ENCODE measurements at regions not wholly inside any gene's neighbourhood (a gene's known extent, or its start where the extent isn't known, plus 50 kb on each side); places are given as distances from the start of the nearest gene placed in this dataset.

DNA sequence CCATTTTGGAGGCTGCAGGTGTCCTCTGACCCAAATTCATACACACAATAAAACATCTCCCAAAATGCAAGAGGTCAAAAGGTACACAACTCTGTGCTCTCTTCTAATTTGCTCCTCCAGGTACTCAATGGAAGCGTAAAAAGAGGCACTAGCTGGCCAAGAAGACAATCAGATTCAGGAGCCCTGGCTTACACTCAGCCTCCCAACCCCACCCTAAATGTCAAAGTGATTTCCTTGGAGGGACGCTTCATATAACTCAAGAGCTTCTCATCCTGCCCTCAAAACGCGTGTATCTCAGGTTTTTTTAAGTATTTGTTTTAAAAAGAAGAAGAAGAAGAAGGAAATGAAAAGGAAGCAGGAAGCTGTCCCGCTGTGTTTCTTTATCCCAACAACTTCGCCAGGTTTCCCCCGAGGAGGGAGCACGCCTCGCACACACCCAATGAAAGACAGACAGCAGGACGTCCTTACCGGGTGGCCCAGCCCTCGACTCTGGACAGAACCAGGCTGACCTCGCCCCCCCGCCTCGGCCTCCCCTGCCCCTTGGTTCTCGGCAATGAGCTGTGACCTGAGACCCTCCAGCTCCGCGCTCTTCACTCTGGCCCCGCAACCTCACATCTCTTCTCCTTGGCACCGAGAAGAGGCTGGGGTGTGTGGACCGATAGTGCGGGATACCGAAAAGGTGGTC lies 620.7 kb upstream of the ZNF385D start (continued):
- TF ChIP-seq, protein P1, sequence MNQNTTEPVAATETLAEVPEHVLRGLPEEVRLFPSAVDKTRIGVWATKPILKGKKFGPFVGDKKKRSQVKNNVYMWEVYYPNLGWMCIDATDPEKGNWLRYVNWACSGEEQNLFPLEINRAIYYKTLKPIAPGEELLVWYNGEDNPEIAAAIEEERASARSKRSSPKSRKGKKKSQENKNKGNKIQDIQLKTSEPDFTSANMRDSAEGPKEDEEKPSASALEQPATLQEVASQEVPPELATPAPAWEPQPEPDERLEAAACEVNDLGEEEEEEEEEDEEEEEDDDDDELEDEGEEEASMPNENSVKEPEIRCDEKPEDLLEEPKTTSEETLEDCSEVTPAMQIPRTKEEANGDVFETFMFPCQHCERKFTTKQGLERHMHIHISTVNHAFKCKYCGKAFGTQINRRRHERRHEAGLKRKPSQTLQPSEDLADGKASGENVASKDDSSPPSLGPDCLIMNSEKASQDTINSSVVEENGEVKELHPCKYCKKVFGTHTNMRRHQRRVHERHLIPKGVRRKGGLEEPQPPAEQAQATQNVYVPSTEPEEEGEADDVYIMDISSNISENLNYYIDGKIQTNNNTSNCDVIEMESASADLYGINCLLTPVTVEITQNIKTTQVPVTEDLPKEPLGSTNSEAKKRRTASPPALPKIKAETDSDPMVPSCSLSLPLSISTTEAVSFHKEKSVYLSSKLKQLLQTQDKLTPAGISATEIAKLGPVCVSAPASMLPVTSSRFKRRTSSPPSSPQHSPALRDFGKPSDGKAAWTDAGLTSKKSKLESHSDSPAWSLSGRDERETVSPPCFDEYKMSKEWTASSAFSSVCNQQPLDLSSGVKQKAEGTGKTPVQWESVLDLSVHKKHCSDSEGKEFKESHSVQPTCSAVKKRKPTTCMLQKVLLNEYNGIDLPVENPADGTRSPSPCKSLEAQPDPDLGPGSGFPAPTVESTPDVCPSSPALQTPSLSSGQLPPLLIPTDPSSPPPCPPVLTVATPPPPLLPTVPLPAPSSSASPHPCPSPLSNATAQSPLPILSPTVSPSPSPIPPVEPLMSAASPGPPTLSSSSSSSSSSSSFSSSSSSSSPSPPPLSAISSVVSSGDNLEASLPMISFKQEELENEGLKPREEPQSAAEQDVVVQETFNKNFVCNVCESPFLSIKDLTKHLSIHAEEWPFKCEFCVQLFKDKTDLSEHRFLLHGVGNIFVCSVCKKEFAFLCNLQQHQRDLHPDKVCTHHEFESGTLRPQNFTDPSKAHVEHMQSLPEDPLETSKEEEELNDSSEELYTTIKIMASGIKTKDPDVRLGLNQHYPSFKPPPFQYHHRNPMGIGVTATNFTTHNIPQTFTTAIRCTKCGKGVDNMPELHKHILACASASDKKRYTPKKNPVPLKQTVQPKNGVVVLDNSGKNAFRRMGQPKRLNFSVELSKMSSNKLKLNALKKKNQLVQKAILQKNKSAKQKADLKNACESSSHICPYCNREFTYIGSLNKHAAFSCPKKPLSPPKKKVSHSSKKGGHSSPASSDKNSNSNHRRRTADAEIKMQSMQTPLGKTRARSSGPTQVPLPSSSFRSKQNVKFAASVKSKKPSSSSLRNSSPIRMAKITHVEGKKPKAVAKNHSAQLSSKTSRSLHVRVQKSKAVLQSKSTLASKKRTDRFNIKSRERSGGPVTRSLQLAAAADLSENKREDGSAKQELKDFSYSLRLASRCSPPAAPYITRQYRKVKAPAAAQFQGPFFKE (tag by site-specific recombination; IDR thresholded peaks at IDR 0.05; ENCODE audit: borderline replicate concordance) = no peak
- TF ChIP-seq, protein P2, sequence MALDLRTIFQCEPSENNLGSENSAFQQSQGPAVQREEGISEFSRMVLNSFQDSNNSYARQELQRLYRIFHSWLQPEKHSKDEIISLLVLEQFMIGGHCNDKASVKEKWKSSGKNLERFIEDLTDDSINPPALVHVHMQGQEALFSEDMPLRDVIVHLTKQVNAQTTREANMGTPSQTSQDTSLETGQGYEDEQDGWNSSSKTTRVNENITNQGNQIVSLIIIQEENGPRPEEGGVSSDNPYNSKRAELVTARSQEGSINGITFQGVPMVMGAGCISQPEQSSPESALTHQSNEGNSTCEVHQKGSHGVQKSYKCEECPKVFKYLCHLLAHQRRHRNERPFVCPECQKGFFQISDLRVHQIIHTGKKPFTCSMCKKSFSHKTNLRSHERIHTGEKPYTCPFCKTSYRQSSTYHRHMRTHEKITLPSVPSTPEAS (tag by site-specific recombination; IDR thresholded peaks at IDR 0.05) = no peak

GRCh38 chr3:22372292-22373062 lies 621.5 kb upstream of the ZNF385D start:
- no peaks in the 10 kb centered on the region for H3K4me1 ChIP-seq (ENCODE audit: control insufficient read depth, insufficient read depth, low read length)
- H3K4me3 ChIP-seq (ENCODE audit: low read depth, low read length) = peak overlapping the region; percentile 27
- TF ChIP-seq ZNF654 (tag by site-specific recombination; IDR thresholded peaks at IDR 0.05; ENCODE audit: low read depth) (no peak), ZBTB44 (tag by site-specific recombination; IDR thresholded peaks at IDR 0.05) (no peak), ZNF677 (tag by site-specific recombination; IDR thresholded peaks at IDR 0.05) (no peak), ZSCAN16 (tag by site-specific recombination; IDR thresholded peaks at IDR 0.05) (no peak), YY1 (tag by site-specific recombination; IDR thresholded peaks at IDR 0.05) (no peak), ZNF132 (tag by site-specific recombination; IDR thresholded peaks at IDR 0.05; ENCODE audit: borderline replicate concordance) (no peak), ZNF792 (tag by site-specific recombination; IDR thresholded peaks at IDR 0.05) (no peak), ZNF138 (tag by site-specific recombination; IDR thresholded peaks at IDR 0.05; ENCODE audit: borderline replicate concordance) (no peak), ZNF707 (tag by site-specific recombination; IDR thresholded peaks at IDR 0.05) (no peak), ZNF211 (tag by site-specific recombination; IDR thresholded peaks at IDR 0.05; ENCODE audit: low read depth) (no peak), GLI2 (tag by site-specific recombination; IDR thresholded peaks at IDR 0.05; ENCODE audit: borderline replicate concordance, low read depth) (no peak), ZNF214 (tag by site-specific recombination; IDR thresholded peaks at IDR 0.05; ENCODE audit: borderline replicate concordance) (no peak), ZNF473 (tag by site-specific recombination; IDR thresholded peaks at IDR 0.05) (no peak), GFI1B (tag by site-specific recombination; IDR thresholded peaks at IDR 0.05) (no peak), ZNF23 (tag by site-specific recombination; IDR thresholded peaks at IDR 0.05; ENCODE audit: borderline replicate concordance) (no peak), ZNF521 (tag by site-specific recombination; IDR thresholded peaks at IDR 0.05) (no peak), ZNF223 (tag by site-specific recombination; IDR thresholded peaks at IDR 0.05) (no peak)
- TF ChIP-seq, protein P3, sequence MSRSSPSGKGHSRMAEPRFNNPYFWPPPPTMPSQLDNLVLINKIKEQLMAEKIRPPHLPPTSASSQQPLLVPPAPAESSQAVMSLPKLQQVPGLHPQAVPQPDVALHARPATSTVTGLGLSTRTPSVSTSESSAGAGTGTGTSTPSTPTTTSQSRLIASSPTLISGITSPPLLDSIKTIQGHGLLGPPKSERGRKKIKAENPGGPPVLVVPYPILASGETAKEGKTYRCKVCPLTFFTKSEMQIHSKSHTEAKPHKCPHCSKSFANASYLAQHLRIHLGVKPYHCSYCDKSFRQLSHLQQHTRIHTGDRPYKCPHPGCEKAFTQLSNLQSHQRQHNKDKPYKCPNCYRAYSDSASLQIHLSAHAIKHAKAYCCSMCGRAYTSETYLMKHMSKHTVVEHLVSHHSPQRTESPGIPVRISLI (tag by site-specific recombination; IDR thresholded peaks at IDR 0.05) = no peak
- TF ChIP-seq, protein P4, sequence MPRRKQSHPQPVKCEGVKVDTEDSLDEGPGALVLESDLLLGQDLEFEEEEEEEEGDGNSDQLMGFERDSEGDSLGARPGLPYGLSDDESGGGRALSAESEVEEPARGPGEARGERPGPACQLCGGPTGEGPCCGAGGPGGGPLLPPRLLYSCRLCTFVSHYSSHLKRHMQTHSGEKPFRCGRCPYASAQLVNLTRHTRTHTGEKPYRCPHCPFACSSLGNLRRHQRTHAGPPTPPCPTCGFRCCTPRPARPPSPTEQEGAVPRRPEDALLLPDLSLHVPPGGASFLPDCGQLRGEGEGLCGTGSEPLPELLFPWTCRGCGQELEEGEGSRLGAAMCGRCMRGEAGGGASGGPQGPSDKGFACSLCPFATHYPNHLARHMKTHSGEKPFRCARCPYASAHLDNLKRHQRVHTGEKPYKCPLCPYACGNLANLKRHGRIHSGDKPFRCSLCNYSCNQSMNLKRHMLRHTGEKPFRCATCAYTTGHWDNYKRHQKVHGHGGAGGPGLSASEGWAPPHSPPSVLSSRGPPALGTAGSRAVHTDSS (tag by site-specific recombination; IDR thresholded peaks at IDR 0.05) = no peak
- H3K36me3 ChIP-seq (ENCODE audit: control insufficient read depth in 2 of 2, insufficient read depth in 1 of 2, low read length in 2 of 2) = no peaks in the 10 kb centered on the region
- ChIA-PET POLR2A (no interaction called here), CTCF (interaction anchor here (0.6 kb wide), 1 partner anchor 1892 kb away, joined by 3 read pairs; no protein-coding TSS in a partner anchor)
- H3K27ac ChIP-seq (ENCODE audit: extremely low read depth, low read depth, low read length) = no peak overlapping the region
- H3K9me3 ChIP-seq (ENCODE audit: control insufficient read depth, insufficient read depth, low read depth, low read length) = no peaks in the 10 kb centered on the region

Data from HEK293 (cell line).